Nephron (organoid): ENCODE measurements at regions not wholly inside any gene's neighbourhood (a gene's known extent, or its start where the extent isn't known, plus 50 kb on each side); places are given as distances from the start of the nearest gene placed in this dataset.

ENCODE experiments used
- H3K27ac Mint-ChIP-seq, 3 experiments: 2 replicates each; pipeline ENCODE4 v1.8.0; 2020; ENCODE audit warnings: mixed read lengths in 3 of 3, mild to moderate bottlenecking in 2 of 3, moderate library complexity in 1 of 3
- H3K27me3 Mint-ChIP-seq: 2 replicates; pipeline ENCODE4 v1.8.0; 2021; ENCODE audit warnings: low read depth, mild to moderate bottlenecking, moderate library complexity, mixed read lengths
- H3K36me3 Mint-ChIP-seq: 2 replicates; pipeline ENCODE4 v1.8.0; 2020; ENCODE audit warnings: low read depth, mixed read lengths
- H3K4me1 Mint-ChIP-seq: 2 replicates; pipeline ENCODE4 v1.8.0; 2020; ENCODE audit warnings: mixed read lengths
- H3K4me3 Mint-ChIP-seq, 3 experiments: 2 replicates each; pipeline ENCODE4 v1.8.0; 2020; ENCODE audit warnings: mild to moderate bottlenecking in 3 of 3, mixed read lengths in 3 of 3, moderate library complexity in 2 of 3
- H3K9me3 Mint-ChIP-seq: 2 replicates; pipeline ENCODE4 v1.8.0; 2020; ENCODE audit warnings: mixed read lengths
- CTCF ChIP-seq, 3 experiments: fragments of 200-600 bp; sonication (generic); IDR thresholded peaks; one replicate each; pipeline ENCODE4 v1.5.0; 2021; ENCODE audit warnings: antibody characterized with exemption in 3 of 3; ENCODE audit not compliant: unreplicated experiment in 3 of 3

- H3K27me3 Mint-ChIP-seq = no peaks in the 10 kb centered on the region
- TF ChIP-seq CTCF (IDR thresholded peaks at IDR 0.05; ENCODE audit: unreplicated experiment in 3 of 3) = peak in 1 of 3 experiments; percentile 27
- peaks cover 3% of the 10 kb centered on the region for H3K36me3 Mint-ChIP-seq
- H3K4me1 Mint-ChIP-seq = peaks cover 4% of the 10 kb centered on the region
- H3K27ac Mint-ChIP-seq = no peak overlapping the region
- no peak overlapping the region for H3K4me3 Mint-ChIP-seq
- H3K9me3 Mint-ChIP-seq = peaks cover 10% of the 10 kb centered on the region
Measured at GRCh38 chr2:220053919-220054318, 426.5 kb downstream of the SLC4A3 start.

GRCh38 chr2:220057391-220057790 lies 430.0 kb downstream of the SLC4A3 start:
- H3K27ac Mint-ChIP-seq = no peak overlapping the region
- H3K4me1 Mint-ChIP-seq = peaks cover 4% of the 10 kb centered on the region
- no peak overlapping the region for H3K4me3 Mint-ChIP-seq
- TF ChIP-seq CTCF (IDR thresholded peaks at IDR 0.05; ENCODE audit: unreplicated experiment in 3 of 3) = no peak
- H3K36me3 Mint-ChIP-seq = peaks cover 3% of the 10 kb centered on the region
- H3K27me3 Mint-ChIP-seq = peaks cover 4% of the 10 kb centered on the region
- H3K9me3 Mint-ChIP-seq = peaks cover 10% of the 10 kb centered on the region

GRCh38 chr2:220057916-220058315 lies 430.5 kb downstream of the SLC4A3 start:
- H3K36me3 Mint-ChIP-seq = peaks cover 3% of the 10 kb centered on the region
- H3K4me3 Mint-ChIP-seq = no peak overlapping the region
- peaks cover 8% of the 10 kb centered on the region for H3K9me3 Mint-ChIP-seq
- H3K27me3 Mint-ChIP-seq = peaks cover 4% of the 10 kb centered on the region
- H3K4me1 Mint-ChIP-seq = peaks cover 4% of the 10 kb centered on the region
- H3K27ac Mint-ChIP-seq = no peak overlapping the region
- no peak for TF ChIP-seq CTCF (IDR thresholded peaks at IDR 0.05; ENCODE audit: unreplicated experiment in 3 of 3)

DNA sequence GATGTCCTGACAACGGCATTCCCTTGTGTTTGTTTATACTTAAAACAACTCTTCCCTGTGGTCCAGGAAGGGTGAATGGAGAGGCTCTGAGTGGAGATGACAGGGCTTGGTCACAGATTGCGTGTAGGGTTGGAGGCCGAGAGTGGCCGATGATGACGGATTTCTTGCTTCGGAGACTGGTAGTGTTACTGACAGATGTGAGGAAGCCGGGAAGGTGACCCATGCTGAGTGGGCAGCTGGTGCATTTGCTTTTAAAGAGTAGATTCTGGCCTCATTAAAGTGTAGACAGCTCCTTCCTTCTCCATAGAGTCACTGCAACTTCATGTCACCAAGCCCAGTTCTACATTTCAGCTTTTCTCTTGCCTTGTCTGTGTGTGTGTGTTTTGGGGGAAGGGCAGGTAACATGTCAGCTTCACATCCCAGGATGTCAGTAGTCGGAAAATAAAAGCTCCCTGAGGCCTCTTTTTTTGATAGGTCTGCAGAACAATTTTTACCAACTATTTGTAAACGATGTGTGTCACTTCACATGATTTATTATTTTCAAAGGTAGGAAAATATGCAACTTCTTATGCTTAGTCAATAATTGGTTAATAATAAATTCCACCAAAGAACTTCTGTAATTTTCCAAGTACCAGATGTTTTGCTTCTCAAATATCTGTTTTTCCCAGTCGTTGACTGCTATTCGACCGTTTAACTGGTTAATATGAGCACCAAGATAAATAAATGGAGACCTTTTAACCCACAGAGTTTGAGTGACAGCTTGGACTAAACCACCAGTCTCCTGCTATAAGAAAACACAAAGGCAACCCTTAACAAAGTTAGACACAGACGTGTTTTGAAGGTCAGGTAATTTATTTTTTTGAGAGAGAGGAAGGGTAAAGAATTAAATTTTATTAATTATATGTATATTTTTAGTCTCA lies 436.9 kb downstream of the SLC4A3 start:
- peaks cover 18% of the 10 kb centered on the region for H3K4me1 Mint-ChIP-seq

DNA sequence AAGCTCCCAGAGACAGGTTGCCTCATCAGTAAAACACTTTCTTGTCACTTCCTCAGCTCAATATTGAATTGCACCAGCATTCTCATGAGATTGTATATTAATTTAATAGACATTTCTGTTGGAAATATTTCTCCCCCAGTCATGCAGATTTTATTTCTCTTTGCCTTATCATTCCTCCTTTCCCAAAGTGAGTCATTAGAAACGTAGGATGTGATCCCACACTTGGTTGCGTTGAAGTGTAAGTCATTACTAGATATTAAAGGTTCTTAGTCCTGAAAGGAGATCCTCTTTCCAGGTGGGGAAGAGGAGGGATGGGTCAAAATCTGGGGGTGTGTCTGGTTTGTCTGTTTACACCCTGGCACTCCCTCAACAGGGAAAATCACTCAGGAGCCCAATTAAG lies 438.2 kb downstream of the SLC4A3 start:
- H3K27ac Mint-ChIP-seq = no peak overlapping the region
- no peaks in the 10 kb centered on the region for H3K36me3 Mint-ChIP-seq
- H3K4me1 Mint-ChIP-seq = peaks cover 24% of the 10 kb centered on the region
- H3K27me3 Mint-ChIP-seq = peaks cover under 1% of the 10 kb centered on the region
- no peak overlapping the region for H3K4me3 Mint-ChIP-seq
- TF ChIP-seq CTCF (IDR thresholded peaks at IDR 0.05; ENCODE audit: unreplicated experiment in 3 of 3) = no peak
- H3K9me3 Mint-ChIP-seq = no peaks in the 10 kb centered on the region

More for the DNA sequence above, 436.9 kb downstream of the SLC4A3 start:
- no peak overlapping the region for H3K4me3 Mint-ChIP-seq
- no peak overlapping the region for H3K27ac Mint-ChIP-seq
- H3K9me3 Mint-ChIP-seq = no peaks in the 10 kb centered on the region
- H3K27me3 Mint-ChIP-seq = peaks cover 4% of the 10 kb centered on the region
- no peak for TF ChIP-seq CTCF (IDR thresholded peaks at IDR 0.05; ENCODE audit: unreplicated experiment in 3 of 3)
- H3K36me3 Mint-ChIP-seq = no peaks in the 10 kb centered on the region

DNA sequence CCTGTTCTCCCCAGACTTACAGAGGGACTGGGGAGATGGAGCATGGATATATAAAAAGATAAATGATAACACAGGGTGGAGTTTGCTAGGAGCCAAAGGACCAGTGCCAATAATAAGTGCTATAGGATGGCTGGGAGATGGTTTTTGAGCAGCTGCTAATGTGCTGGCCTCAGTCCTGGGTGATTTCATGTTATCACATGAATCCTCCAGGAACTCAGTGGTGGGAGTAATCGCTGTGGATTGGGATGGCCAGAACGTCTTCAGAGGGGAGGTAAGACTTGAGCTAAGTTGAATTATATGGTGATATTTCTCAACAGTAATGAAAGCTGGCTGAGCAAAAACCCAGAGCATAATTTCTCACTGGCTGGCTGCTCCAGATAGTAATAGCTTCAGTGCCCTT lies 441.4 kb downstream of the SLC4A3 start:
- Mint-ChIP-seq H3K36me3 (no peaks in the 10 kb centered on the region), H3K4me1 (peaks cover 24% of the 10 kb centered on the region), H3K27ac (peak overlapping the region; percentile 74 to 76 (median 75)), H3K27me3 (peaks cover 11% of the 10 kb centered on the region), H3K4me3 (no peak overlapping the region), H3K9me3 (no peaks in the 10 kb centered on the region)
- no peak for TF ChIP-seq CTCF (IDR thresholded peaks at IDR 0.05; ENCODE audit: unreplicated experiment in 3 of 3)
